Fibroblast of skin of right biceps (primary cell): ENCODE measurements at regions not wholly inside any gene's neighbourhood (a gene's known extent, or its start where the extent isn't known, plus 50 kb on each side); places are given as distances from the start of the nearest gene placed in this dataset.

Experiments used
- DNase-seq: peaks from one replicate; pipeline ENCODE4 v3.0.0-alpha.2; 2013

- peak; percentile 73 for DNase-seq
These were observed 54.2 kb downstream of the SIX6 start for GRCh38 chr14:60563113-60563512.

- DNase-seq, result peak; percentile 81
These were observed 56.3 kb downstream of the SIX6 start for GRCh38 chr14:60565211-60565610.

GRCh38 chr14:60566101-60566500, 57.2 kb downstream of the SIX6 start:
- peak; percentile 43 for DNase-seq

DNA sequence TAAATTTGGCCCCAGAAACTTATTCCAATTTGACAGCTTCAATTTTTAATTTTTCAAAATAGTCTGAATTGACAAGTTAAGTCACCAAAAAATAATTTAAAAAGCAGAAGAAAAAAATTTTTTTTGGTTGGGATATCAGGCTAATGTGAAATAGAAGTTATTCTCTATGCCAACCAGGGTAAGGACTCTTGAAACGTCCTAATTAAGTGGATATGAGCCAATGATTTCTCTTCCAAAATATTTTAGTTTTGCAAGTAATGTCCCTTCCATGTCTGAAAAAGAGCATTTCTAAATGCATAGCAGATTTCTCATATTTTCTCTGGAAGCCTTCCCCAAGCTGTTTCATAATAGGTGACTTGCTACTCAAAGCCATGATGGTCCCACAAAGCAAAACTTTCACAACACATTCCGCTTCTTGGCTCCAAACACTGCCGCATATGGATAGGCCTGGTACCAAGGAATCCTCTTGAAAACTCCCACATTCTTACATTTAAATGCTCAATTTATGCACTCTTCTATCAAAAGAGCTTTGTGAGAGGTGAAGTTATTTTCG, 65.1 kb downstream of the SIX6 start:
- peak; percentile 63 for DNase-seq

GRCh38 chr14:60575008-60575407, 66.1 kb downstream of the SIX6 start:
- no peak for DNase-seq

DNA sequence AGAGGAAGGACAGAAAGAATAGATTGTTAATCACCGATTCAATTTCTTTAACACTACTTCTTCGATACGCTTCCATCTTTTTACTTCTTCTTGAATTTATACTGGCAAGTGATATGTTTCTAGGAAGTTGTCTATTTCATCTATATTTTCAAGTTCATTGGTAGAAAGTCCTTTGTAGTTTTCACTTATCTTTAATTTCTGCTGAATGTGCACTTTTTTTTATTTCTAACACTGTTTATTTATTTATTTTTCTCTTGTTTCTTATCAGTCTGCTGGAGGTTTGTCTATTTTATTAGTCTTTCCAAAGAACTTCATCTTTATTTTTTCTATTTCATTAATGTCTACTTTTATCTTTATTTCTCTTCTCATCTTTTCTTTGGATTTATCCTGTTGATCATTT, 63.6 kb downstream of the SIX1 start:
- DNase-seq, result no peak

GRCh38 chr14:60589442-60589841, 59.8 kb downstream of the SIX1 start:
- no peak for DNase-seq

- DNase-seq, result peak; percentile 50
These were observed 58.3 kb downstream of the SIX1 start for GRCh38 chr14:60590991-60591414.
